Stimulated activated CD4-positive, alpha-beta T cell treated with anti-CD3 and anti-CD28 coated beads, Interleukin-4, amount 100 ng/mL, for 48 hours (primary cell): ENCODE measurements at regions not wholly inside any gene's neighbourhood (a gene's known extent, or its start where the extent isn't known, plus 50 kb on each side); places are given as distances from the start of the nearest gene placed in this dataset.

ENCODE experiments used
- DNase-seq, 2 donors: peaks; one replicate each; pipeline ENCODE4 v3.0.0-alpha.2; 2020; ENCODE audit warnings: low read depth in 2 of 2

DNA sequence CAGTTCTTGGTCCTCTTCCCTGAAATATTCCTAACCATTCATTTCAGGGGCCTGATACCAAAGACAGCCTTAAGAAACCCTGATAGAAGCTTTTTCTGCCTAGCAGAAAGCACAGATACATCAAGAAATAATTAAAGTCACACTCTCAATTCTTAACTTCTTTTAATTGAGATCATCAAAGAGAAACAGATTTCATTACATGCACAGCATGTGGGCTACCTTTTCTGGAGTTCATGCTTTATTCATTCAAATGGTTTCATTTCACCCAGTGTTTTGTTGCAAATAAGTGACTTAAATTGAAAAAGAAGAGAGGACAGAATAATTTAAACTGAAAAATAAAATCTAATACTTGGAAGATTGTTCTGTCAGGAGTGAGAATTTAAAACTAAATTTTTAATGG is 192.6 kb upstream of the GGTLC1 start:
- DNase-seq: no peak

DNA sequence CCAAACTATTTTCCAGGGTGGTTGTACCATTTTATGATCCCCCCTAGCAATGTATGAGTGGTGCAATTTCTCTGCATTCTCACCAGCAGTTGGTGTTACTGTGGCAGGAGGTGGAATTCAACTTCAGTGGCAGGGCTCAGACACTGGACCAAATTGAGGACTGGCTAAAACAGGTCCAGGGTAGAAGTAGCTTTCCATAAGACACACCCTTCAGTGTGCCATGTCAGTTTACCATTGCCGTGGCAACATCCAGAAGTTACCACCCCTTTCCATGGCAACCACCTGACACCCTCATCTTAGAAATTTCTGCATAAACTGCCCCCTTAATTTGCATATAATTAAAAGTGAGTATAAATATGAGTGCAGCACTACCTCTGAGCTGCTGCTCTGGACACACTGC is 180.7 kb upstream of the GGTLC1 start:
- no peak for DNase-seq

DNA sequence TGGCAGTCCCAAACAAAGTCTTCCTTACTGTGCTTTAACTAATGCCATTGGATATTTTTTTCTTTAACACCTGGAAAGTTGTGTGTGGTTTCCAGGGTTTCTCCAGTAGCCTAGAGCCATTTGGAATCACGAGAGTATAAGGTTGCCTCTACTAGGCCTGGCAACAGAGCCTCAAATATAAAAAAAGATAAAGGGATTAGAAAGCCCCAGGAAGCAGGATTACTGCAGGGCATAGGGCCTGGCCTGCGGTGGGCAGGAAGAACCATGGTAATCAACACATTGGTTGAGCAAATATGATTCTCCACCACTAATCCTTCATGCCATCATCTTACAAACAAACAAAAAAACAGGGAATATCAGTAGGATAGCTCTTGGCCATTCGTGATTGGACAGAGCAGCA is 177.8 kb upstream of the GGTLC1 start:
- DNase-seq: no peak

DNA sequence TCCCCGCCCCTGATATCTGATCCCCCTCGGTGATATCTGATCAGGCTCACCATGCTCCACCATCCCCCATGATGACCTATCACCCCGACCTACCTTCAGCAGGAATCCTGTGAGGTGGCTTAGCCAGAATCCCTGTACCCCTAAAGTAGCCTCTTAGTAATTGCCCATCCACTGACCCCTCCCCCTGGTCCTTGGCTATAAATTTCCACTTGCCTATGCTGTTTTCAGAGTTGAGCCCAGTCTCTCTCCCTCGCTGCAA is 177.5 kb upstream of the GGTLC1 start:
- DNase-seq: no peak

DNA sequence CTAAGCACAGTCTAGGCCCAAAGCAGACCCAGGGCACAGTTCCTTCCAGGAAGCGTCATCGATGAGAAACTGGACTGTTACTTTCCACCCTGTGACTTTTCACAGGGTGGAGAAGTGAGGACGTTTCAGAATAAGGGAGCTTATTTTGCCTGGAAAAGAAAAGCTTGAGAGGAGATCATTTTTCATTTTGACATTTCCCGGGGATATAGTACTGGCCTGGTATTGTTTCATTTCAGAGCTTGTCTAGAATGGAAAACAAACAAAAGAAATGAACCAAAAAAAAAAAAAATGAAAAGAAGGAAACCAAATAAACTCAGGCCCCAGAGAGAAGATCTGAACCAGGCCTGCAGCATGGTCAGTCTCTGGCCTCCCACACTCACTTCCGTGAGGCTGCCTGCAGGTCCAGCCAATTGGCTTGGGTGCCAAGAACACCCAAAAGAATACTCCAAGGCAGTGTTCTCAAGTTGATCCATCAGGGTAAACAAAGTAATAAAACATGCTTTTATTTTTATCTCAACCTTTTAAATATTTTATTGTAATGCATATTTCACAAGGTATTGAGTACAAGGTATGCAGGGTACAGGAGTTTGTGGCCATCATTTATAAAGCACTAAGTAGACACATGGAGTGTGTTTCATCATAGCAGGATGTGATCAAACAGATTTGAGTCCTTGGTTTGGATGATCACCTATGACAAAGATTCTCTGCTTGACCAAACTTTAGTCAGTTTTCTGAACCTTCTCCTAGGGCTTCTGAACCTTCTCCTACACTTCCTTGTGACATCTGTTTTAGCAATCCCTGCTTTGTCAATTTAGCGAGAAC is 176.9 kb upstream of the GGTLC1 start:
- no peak for DNase-seq

DNA sequence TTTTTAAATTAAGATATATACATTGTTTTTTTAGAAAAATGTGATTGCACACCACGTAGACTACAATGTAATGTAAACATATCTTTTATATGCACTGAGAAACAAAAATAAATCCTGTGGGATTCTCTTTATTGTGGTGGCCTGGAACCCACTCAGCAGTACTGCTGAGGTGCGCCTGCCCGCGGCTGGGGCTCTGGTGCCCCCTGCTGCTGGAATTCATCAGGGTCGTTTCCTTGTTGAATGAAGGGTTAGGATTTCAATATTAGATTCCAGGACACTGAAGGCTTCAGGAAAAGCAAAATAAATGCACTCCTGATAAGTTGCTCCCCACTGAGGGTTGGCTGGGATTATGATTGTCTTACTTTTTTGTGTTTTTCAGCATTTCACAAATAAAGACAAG is 175.8 kb upstream of the GGTLC1 start:
- DNase-seq: peak; percentile 15 to 31

DNA sequence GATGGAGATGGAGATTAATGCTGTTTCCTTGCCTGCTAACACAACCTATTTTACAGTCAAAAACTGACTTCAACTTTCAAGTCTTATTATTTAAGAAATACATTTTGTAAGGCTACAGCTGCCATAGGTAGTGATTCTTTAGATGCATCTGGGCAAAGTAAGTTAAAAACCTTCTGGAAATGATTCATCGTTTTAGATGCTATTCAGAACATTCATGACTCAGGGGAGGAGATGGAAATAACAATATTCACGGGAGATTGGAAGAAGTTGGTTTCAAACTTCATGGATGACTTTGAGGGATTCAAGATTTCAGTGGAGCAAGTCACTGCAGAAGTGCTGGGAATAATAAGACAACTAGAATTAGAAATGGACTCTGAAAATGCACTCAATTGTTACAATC is 174.9 kb upstream of the GGTLC1 start:
- no peak for DNase-seq

DNA sequence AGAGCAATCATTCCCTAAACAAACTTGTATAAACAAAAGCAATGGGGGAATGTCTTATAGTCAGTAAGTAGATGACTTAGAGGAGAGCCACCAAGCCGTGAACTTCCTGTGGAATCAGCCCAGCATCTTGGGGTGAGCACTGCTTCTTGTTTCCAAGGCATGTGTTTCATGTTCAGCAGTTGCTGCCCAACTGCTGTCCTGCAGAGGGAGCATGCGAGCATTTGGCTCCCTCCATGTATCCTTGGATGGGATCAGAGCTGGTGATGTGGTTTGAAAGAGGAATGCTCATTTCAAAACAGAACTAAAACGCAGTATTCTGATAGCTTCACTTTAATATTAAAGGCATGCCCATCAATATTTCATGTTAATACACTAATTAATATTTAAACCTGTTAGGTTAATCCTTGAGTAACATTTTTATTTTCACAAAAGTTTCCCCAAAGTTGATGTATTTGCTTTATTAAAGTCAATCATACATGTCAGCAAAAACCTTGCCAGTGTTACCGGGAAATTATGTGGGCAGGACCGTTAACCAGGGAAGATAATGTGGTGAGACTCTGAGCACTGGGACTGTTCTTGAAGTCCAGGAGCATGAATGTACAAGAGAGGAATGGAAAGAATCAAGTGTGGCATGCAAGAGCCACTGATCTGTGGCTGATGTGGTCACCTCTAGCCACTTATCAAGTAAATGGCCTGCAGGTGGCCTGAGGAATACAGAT is 172.1 kb upstream of the GGTLC1 start:
- DNase-seq: no peak

DNA sequence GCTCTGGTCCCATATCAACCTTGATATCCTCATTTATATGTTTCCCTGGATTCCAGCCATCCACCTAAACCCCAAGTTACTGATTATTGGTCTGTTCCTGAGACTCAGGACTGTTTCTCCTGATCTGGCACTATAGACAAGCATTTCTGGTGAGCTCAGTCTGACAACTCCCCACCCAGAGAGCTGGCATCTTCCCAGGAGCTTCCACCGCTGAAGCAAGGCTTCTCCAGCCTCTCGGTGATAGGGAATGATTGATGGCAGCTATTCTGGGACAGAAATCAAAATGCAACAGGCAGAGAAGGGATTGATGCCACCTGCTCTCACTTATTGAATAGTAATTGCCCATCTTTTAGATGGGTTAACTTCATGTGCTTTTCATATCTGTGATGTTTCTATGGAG is 169.7 kb upstream of the GGTLC1 start:
- no peak for DNase-seq

DNA sequence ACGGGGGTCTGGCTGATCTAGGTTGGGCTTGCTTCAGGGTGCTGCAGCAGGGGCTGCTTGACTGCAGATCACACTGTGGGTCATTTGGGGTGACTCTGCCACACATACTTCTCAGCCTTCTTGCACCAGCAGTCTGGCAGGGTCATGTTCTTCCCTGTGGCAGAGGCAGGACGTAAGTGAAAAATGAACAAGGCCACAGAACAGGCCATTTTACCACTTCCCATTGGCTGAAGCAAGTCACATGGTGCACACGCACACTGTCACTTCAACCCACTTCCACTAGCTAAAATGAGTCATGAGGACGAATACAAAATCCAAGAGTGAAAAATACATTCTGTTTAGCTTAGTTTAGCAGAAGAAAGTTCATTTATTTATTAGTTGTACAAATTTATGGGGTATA is 168.6 kb upstream of the GGTLC1 start:
- DNase-seq: no peak

DNA sequence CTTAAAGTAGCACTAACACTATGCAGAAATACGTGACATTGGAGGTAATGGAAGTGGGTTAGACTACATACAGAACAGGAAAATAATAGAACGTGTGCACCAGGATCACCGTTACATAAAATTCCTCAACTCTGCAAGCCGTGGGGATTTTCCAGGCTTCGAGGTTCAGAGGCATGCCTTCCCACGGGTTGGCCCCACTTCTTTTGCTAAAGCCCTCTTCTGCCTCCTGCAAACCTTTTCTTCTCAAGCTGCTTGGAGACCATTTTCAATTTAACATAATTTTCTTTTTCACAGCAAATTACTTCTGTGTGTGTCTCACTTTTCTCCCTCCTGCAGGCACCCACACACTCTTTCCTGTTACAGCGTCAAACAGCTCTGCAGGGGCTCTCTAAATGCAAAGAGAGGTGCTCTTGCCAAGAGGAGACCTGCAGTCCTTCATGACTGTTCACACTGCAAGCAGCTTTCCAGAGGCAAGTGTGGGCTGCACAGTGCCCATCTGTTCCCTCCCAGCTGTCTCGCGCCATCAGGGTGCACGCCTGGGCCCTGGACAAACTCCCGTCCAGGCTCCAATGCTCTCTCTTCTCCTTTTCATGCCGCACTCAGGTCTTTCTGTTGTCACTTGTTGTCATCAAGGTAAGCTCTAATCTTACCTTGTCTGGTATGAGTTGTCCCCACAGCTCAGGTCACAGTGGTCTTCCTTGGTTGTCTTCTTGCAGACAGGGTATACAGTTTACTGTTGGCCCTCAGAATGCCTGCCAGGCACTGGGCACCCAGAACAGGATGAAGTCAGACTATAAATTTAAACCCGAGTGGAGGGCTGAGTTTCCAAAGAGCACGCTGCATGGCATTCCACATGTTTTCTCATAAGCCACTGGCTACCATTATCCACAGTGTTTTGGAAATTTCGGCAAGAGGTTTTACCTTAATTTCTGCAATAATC is 164.8 kb upstream of the GGTLC1 start:
- no peak for DNase-seq

DNA sequence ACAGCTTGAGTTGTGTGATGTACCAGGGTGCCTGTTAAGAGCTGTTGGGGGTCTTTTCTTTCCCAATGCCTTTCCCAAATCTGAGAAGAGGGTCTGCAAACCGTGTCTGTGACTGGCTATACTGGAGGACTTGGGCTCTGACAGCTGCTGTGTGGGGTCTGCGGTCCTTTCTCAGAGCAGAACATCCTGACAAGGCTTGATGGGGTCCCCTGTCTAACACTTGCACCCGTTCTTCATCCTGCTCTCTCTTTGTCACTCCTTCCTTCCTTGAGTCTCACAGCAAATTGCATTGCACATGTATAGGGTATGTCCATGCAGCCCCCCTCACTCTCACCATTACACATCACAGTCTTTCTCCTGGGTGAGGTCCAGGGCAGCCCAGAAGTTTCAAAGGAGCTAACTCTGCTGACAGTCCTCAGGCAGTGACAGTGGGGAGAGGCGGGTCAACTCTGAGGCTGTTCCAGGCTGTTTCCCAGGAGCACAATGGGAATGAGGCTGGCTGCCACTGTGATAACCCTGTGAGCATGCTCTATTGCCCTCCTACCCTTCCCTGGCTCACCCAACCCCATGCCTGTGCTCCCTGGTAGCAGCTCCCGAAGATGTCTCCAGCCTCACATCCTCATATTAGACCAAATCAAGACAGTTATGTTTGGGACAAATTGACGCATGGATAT is 163.2 kb upstream of the GGTLC1 start:
- no peak for DNase-seq

DNA sequence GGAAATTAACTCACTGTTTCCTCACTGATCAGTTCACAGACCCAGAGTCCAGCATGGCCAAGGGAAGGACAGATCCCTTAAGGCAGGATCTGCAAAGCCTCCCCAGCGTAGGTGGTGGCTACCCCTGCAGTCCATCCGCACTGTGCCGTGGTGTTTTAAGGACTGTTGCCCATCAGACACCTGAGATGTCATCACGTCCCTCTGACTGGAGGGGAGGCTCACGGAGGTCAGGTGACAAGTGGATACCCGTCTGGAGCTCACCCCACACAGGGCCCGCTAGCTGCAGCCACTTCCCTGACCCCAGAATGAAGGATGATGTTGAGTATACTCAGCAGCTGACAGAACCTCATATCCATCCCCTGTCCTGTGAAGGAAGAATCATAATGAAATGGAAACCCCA is 161.8 kb upstream of the GGTLC1 start:
- no peak for DNase-seq

DNA sequence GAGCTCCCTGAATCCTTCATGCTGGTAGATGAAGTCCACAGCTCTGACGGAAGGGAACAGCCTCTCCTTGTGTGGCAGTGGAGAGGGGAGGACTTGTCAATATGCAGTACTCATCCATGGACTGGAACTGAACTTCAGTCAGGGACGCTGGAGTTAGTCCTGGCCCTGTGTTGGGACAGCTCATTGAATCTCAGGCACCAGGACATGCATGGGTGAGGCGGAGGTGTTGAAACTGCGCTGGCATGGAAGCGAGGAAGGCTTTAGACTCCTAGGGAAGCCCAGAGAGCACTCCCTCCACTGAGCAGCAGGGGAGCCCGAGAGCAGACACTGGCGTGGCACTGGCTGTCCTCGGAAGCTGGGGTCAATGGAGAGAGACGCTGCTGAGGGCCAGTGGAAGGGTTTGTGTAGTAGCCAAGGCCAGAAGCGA is 161.3 kb upstream of the GGTLC1 start:
- no peak for DNase-seq

DNA sequence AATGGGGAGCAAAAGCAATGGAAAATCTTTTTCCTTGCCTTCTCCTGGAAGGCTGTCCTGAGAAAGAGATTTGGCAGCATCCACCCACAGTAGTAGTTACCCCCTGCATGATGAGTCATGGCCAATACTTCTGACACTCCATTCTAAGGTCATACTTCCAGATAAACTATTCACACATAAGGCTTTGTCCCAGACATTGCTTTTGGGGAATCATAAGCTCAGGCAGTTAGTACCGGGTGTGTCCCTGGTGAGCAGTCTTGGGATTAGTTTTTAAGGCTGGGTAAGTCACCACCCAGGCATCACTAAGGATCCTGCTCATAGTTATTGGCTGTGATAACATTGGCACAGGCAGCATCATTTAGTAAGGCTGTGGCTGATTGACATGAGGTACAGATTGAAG is 160.6 kb upstream of the GGTLC1 start:
- no peak for DNase-seq

DNA sequence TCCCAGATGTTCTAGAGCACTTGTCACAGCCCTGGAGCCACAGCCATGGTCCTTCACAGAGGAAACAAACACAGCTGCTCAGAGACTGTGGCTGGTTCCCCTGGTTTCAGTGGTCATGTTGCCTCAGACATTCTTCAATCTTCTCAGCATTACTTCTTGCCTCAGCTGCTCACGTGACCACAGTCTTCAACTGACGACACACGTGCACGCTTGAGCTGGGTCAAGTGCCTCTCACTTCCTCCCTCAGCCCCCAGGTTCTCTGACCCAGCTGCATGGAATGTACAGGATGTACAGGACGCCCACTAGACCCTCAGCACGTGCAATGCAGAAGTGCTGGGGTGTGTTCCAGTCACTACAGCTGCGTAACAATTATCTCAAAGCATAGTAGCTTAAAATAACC is 159.8 kb upstream of the GGTLC1 start:
- DNase-seq: no peak

DNA sequence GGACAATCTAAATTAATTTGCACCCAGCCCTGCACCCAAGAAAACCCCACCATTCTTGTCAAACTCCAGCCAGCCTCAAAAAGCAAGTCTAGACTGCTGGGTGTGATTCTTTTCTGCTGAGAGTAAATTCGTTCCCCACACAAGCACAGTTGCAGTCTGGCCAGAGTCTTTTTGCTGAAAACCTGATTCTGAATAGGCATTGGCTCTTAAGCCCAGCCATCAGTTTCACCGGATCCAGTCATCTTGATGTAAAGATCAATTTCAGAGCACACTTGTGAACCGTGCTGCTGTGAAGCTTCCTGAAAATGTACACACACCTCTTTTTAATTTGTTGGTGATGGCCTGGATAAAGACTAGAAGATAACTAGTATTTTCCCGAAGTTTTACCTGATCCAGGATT is 159.4 kb upstream of the GGTLC1 start:
- DNase-seq: no peak

DNA sequence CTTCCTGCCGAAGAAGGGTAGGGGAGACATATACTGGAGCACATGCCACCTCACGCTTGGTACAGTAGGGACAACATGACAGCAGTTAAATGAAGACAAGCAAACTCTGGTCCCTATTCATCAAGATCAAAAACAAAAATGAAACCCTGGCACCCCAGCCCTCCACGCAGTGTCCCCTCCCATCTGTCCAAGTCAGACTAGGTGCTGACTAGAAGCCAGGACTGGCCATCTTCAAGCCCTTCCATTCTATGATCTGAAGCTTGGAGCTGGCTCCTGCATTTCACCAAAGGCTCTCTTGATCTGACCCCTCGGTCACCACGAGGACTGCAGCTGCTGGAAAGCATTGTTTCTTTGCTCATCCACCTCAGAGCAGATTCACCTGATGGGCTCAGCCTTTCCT is 158.9 kb upstream of the GGTLC1 start:
- DNase-seq: no peak

DNA sequence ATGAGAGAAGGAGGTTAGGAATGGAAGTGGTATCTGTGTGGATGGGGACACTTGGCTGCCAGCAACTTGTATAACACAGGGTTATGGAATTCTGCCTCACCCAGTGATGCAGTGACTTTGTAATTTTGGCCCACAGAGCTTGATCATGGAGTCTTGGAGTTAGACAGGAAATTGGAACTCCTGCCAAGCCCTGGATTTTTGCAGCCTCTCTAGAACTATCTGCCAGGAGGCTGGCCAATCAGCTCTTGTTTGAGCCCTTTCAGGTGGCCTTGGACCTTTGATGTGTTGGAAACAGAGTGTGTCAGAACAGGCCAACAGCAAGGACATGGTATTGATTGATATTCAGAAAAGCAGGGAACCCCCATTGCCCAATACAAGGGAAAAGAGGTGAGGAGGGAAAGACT is 157.7 kb upstream of the GGTLC1 start:
- DNase-seq: no peak

DNA sequence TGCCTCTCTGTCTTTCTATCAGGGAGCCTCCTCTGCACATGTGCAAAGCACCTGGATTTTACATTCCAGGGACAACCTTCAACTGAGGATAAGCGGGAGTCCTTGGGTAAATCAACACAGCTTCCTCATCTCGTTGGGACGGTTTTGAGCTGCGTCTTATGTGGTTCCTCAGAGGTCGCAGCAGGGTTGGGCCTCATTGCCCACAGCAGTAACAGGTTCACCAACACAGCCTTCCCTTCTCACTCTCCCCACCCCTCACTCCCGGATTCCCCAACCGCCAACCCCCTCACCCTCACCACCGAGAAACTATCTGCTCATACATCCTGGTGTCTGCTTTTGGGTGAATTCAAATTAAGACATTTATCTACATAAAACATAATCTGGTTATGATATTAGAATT is 155.8 kb upstream of the GGTLC1 start:
- DNase-seq: no peak

DNA sequence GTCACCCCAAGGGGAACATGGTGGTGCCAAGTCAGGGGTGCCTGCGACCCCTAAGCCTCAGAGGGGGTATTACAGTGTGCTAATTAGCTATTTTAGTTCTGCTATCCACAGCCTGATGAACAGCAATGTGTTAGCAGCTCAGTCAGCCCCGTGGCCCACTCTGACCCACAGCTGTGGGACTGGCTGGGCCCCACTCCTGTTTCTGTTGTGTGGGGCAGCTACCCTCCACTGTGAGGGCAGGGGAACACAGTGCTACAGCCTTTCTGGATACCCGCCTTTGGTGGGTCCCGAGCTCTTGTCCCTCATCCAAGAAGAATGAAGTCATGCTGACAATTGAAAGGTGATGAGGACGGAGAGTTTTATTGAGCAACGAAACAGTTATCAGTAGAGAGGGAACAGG is 152.5 kb upstream of the GGTLC1 start:
- DNase-seq: no peak

DNA sequence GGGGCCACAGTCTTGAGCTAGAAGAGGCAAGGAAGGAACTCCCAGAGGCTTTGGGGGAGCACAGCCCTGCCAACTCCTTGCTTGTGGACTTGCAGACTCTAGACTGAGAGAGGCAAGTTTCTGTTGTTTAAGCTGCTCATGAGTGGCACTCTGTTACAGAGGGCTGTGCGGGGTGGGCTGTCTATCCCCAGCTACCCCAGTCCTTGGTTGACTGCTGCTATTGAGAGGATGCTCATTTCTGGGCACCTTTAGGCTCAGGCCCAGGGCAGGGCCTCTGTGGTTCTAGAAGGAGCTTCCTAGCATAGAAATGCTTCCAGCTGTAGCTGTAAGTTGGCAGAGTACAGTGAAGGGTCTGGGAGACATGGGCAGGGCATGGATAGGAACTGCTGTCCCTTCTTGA is 151.3 kb upstream of the GGTLC1 start:
- no peak for DNase-seq
